GM12878 (cell line): ENCODE measurements at regions not wholly inside any gene's neighbourhood (a gene's known extent, or its start where the extent isn't known, plus 50 kb on each side); places are given as distances from the start of the nearest gene placed in this dataset.

Experiments used
- ATAC-seq: fragments of 200-7000 bp; cut with Tn5 transposase; 3 replicates; pipeline ENCODE4 v1.9.1; 2020; ENCODE audit warnings: mild to moderate bottlenecking, moderate library complexity
- BruUV-seq: library from RNA; stranded (reverse); fragments of 400-500 nt; replicated peaks from 2 replicates; lab custom pipeline; 2021; lab: Mats Ljungman, UMichigan
- CTCF ChIA-PET: fragments of 300-600 bp; sonication (Branson Sonifier 250); formaldehyde crosslinking; extraction: SDS; loops from one replicate; lab custom pipeline; 2021; ENCODE audit warnings: inconsistent platforms; lab: Yijun Ruan, JAX
- POLR2A ChIA-PET: fragments of 350-600 bp; formaldehyde crosslinking; extraction: SDS; loops from one replicate; lab custom pipeline; 2021; ENCODE audit warnings: inconsistent platforms; lab: Charles Lee
- RAD21 ChIA-PET: fragments of 300-600 bp; sonication (Branson Sonifier 250); formaldehyde crosslinking; loops from one replicate; lab custom pipeline; 2023; ENCODE audit warnings: antibody characterized with exemption; ENCODE audit not compliant: unreplicated experiment; lab: Charles Lee
- SMC1A ChIA-PET: fragments of 300-600 bp; sonication (Branson Sonifier 250); formaldehyde crosslinking; loops from one replicate; lab custom pipeline; 2023; ENCODE audit not compliant: unreplicated experiment, uncharacterized antibody; lab: Charles Lee
- DNase-seq: peaks from one replicate; pipeline ENCODE4 v3.0.0-alpha.2; 2011; ENCODE audit warnings: low read depth, low spot score
- FAIRE-seq: peaks from 3 replicates; lab custom pipeline; 2011; peaks lifted over from hg19 to GRCh38; lab: Jason Lieb, UNC
- H2AFZ ChIP-seq: 2 replicates; pipeline ENCODE4 v1.6.0; 2011; ENCODE audit warnings: low read depth, low read length, control low read depth; ENCODE audit not compliant: control insufficient read depth
- H3K27ac ChIP-seq: 2 replicates; pipeline ENCODE4 v1.5.1; 2011; ENCODE audit warnings: control low read depth; ENCODE audit not compliant: control insufficient read depth, insufficient read depth
- H3K27me3 ChIP-seq, 2 experiments: replicated peaks in 1 of 2; 2 replicates each; pipeline versions ENCODE4 v1.6.0 to v1.6.1; 2011; ENCODE audit warnings: low read length in 1 of 2; ENCODE audit not compliant: control insufficient read depth in 2 of 2, insufficient read depth in 2 of 2
- H3K36me3 ChIP-seq, 2 experiments: 2 replicates each; pipeline ENCODE4 v1.5.1; 2011; ENCODE audit warnings: low read length in 1 of 2; ENCODE audit not compliant: control insufficient read depth in 2 of 2, insufficient read depth in 2 of 2
- H3K4me1 ChIP-seq: 2 replicates; pipeline ENCODE4 v1.6.1; 2011; ENCODE audit warnings: mild to moderate bottlenecking, low read length, moderate library complexity, mixed read lengths; ENCODE audit not compliant: control insufficient read depth, insufficient read depth
- H3K4me2 ChIP-seq: 2 replicates; pipeline ENCODE4 v1.6.0; 2011; ENCODE audit warnings: control low read depth; ENCODE audit not compliant: control insufficient read depth, insufficient read depth
- H3K4me3 ChIP-seq: fragments of 200-600 bp; sonication (generic); 2 replicates; pipeline ENCODE4 v1.5.1; 2016
- H3K79me2 ChIP-seq: 2 replicates; pipeline ENCODE4 v1.6.0; 2011; ENCODE audit warnings: low read length; ENCODE audit not compliant: control insufficient read depth, insufficient read depth
- H3K9ac ChIP-seq: 2 replicates; pipeline ENCODE4 v1.8.0; 2011; ENCODE audit warnings: low read length, control low read depth, mixed read lengths; ENCODE audit not compliant: control insufficient read depth, insufficient read depth
- H3K9me3 ChIP-seq: replicated peaks from 3 replicates; pipeline ENCODE4 v1.5.1; 2011; ENCODE audit warnings: mild to moderate bottlenecking, low read length; ENCODE audit not compliant: control insufficient read depth, insufficient read depth
- H4K20me1 ChIP-seq: 2 replicates; pipeline ENCODE4 v1.6.0; 2011; ENCODE audit not compliant: control insufficient read depth, insufficient read depth
- CREB1 ChIP-seq: IDR thresholded peaks from 2 replicates; pipeline ENCODE4 v1.6.1; 2012; ENCODE audit warnings: low read depth, mild to moderate bottlenecking, inconsistent platforms
- HDAC2 ChIP-seq: fragments of 200-600 bp; sonication (generic); IDR thresholded peaks from 2 replicates; pipeline ENCODE4 v1.6.1; 2017
- IKZF2 ChIP-seq, 2 experiments: fragments of 450-650 bp; IDR thresholded peaks; 2 replicates each; pipeline ENCODE4 v1.6.1; 2017; ENCODE audit warnings: mild to moderate bottlenecking in 2 of 2, moderate library complexity in 2 of 2
- NR2F1 ChIP-seq: fragments of 450-650 bp; conservative IDR thresholded peaks from 2 replicates; pipeline ENCODE4 v1.6.1; 2017; ENCODE audit warnings: mild to moderate bottlenecking
- PAX5 ChIP-seq: IDR thresholded peaks from 2 replicates; pipeline ENCODE4 v1.6.1; 2011; ENCODE audit warnings: low read depth, low read length, borderline replicate concordance
- POLR2AphosphoS2 ChIP-seq: IDR thresholded peaks from 2 replicates; pipeline ENCODE4 v1.6.1; 2011; ENCODE audit warnings: low read depth, mild to moderate bottlenecking, low read length, improper control_type of control experiment, moderate library complexity
- RELA ChIP-seq: fragments of 450-650 bp; IDR thresholded peaks from 2 replicates; pipeline ENCODE4 v1.8.0; 2014; ENCODE audit warnings: borderline replicate concordance; ENCODE audit not compliant: partially characterized antibody
- RUNX3 ChIP-seq: IDR thresholded peaks from 2 replicates; pipeline ENCODE4 v1.6.1; 2012; ENCODE audit warnings: low read length, inconsistent platforms
- SPI1 ChIP-seq: IDR thresholded peaks from 2 replicates; pipeline ENCODE4 v1.6.1; 2011; ENCODE audit warnings: low read depth, mild to moderate bottlenecking, low read length, moderate library complexity, borderline replicate concordance; ENCODE audit not compliant: insufficient read depth
- SRF ChIP-seq, 2 experiments: IDR thresholded peaks; 2 replicates each; pipeline ENCODE4 v1.6.1; 2011; ENCODE audit warnings: low read depth in 2 of 2, low read length in 2 of 2, mild to moderate bottlenecking in 1 of 2, moderate library complexity in 1 of 2
- TCF3 ChIP-seq: IDR thresholded peaks from 2 replicates; pipeline ENCODE4 v1.6.1; 2012; ENCODE audit warnings: low read depth, mild to moderate bottlenecking, low read length, borderline replicate concordance; ENCODE audit not compliant: insufficient read depth
- WRNIP1 ChIP-seq: IDR thresholded peaks from 2 replicates; pipeline ENCODE4 v1.6.1; 2011; ENCODE audit warnings: low read depth, low read length, improper control_type of control experiment, borderline replicate concordance
- ZNF384 ChIP-seq: IDR thresholded peaks from 2 replicates; pipeline ENCODE4 v1.6.1; 2012; ENCODE audit warnings: low read depth, mild to moderate bottlenecking, low read length, improper control_type of control experiment, borderline replicate concordance
- WGBS: methylation state at CpG from one replicate; pipeline ENCODE4 v1.1.6; 2016; ENCODE audit warnings: low lambda C conversion rate; ENCODE audit not compliant: insufficient replicate concordance, insufficient coverage; ENCODE audit errors: missing lambda C conversion rate; 5-methylcytosine and 5-hydroxymethylcytosine counted together
- in situ Hi-C: fragments of 300-500 bp; cut with MboI; formaldehyde crosslinking; loops from 9 replicates; pipeline ENCODE4 v1.14.3; 2018; ENCODE audit warnings: mixed read lengths
- intact Hi-C: fragments of 100-400 bp; cut with micrococcal nuclease; formaldehyde crosslinking; loops from one replicate; pipeline ENCODE4 v1.14.2; 2022; ENCODE audit not compliant: unreplicated experiment

- ChIA-PET POLR2A (no interaction called here), SMC1A (interaction anchor here (0.8 kb wide), 1 partner anchor 103 kb away, joined by 3 read pairs; no protein-coding TSS in a partner anchor), RAD21 (interaction anchor here (0.7 kb wide), 1 partner anchor 30 kb away, joined by 3 read pairs; no protein-coding TSS in a partner anchor), CTCF (interaction anchor here (0.5 to 0.8 kb wide), 3 partner anchors 16 to 978 kb away, joined by 3 read pairs; no protein-coding TSS in a partner anchor)
- WGBS: 0% methylated on average over 1 of the region's 1 CpG
- in situ Hi-C loops (no loop called here), intact Hi-C loops (no loop called here)
- no peaks in the 10 kb centered on the region for H3K79me2 ChIP-seq
- H4K20me1 ChIP-seq: no peaks in the 10 kb centered on the region
- H3K9ac ChIP-seq: no peak overlapping the region
- H3K27ac ChIP-seq: no peak overlapping the region
- FAIRE-seq (no peak), DNase-seq (no peak), ATAC-seq (no peak)
- peaks cover 3% of the 10 kb centered on the region for H3K4me1 ChIP-seq
- BruUV-seq: no TSS peak
- no peak overlapping the region for H3K4me2 ChIP-seq
- H3K27me3 ChIP-seq: no peaks in the 10 kb centered on the region
- no peaks in the 10 kb centered on the region for H3K9me3 ChIP-seq
- no peak overlapping the region for H2AFZ ChIP-seq
- TF ChIP-seq IKZF2 (IDR thresholded peaks at IDR 0.05) (no peak; a peak in 1 of 4 replicates), SRF (IDR thresholded peaks at IDR 0.05; ENCODE audit: low read depth in 2 of 2, low read length in 2 of 2) (no peak), PAX5 (no peak), TCF3 (no peak), NR2F1 (0 out of 2 replicates have a peak, but pooled peaks have one; percentile 25), CREB1 (no peak), RELA (no peak), SPI1 (peak; percentile 72), RUNX3 (peak; percentile 21; the same call in 1 of the 2 replicates), HDAC2 (no peak), ZNF384 (0 out of 2 replicates have a peak, but pooled peaks have one; percentile 46), POLR2AphosphoS2 (no peak), WRNIP1 (no peak)
- H3K36me3 ChIP-seq: no peaks in the 10 kb centered on the region
- no peak overlapping the region for H3K4me3 ChIP-seq
Measured at GRCh38 chr6:113750151-113750855, 106.8 kb upstream of the MARCKS start.
